Stimulated activated naive CD8-positive, alpha-beta T cell treated with anti-CD3 and anti-CD28 coated beads, Interleukin-15, amount 100 ng/mL, for 72 hours (primary cell): ENCODE measurements at regions not wholly inside any gene's neighbourhood (a gene's known extent, or its start where the extent isn't known, plus 50 kb on each side); places are given as distances from the start of the nearest gene placed in this dataset.
"Not testable (repeated sequence)": the region's sequence is repeated elsewhere in the genome, so short reads cannot be mapped to it uniquely, and the experiment has no call there.

ENCODE experiments used
- ATAC-seq: fragments of 150-1000 bp; cut with Tn5 transposase; 2 replicates; pipeline ENCODE4 v1.10.0; 2021; ENCODE audit warnings: mild to moderate bottlenecking, moderate library complexity
- DNase-seq, 2 donors: peaks; one replicate each; pipeline ENCODE4 v3.0.0; 2021 to 2022
- H3K27ac Mint-ChIP-seq, 2 donors: one replicate each; pipeline ENCODE4 v1.8.0; 2022; ENCODE audit warnings: mild to moderate bottlenecking in 2 of 2, mixed read lengths in 2 of 2, moderate library complexity in 2 of 2
- H3K27me3 Mint-ChIP-seq: one replicate; pipeline ENCODE4 v1.8.0; 2022; ENCODE audit warnings: mixed read lengths
- H3K4me1 Mint-ChIP-seq: one replicate; pipeline ENCODE4 v1.8.0; 2022; ENCODE audit warnings: mild to moderate bottlenecking, mixed read lengths
- H3K4me3 Mint-ChIP-seq, 2 donors: one replicate each; pipeline ENCODE4 v1.8.0; 2022; ENCODE audit warnings: mild to moderate bottlenecking in 2 of 2, mixed read lengths in 2 of 2, moderate library complexity in 1 of 2
- H3K9me3 Mint-ChIP-seq, 2 donors: one replicate each; pipeline ENCODE4 v1.8.0; 2022; ENCODE audit warnings: mixed read lengths in 2 of 2

GRCh38 chr14:43754838-43755237 is 752.2 kb downstream of the FSCB start:
- Mint-ChIP-seq H3K9me3 (peaks cover 9 to 15% of the 10 kb centered on the region in 2 donors), H3K4me1 (no peaks in the 10 kb centered on the region), H3K27ac (no peak overlapping the region), H3K27me3 (no peaks in the 10 kb centered on the region), H3K4me3 (no peak overlapping the region)
- ATAC-seq (no peak), DNase-seq (no peak)

- no peak for ATAC-seq
- Mint-ChIP-seq H3K9me3 (peaks cover 0 to 9% of the 10 kb centered on the region in 2 donors), H3K4me1 (no peaks in the 10 kb centered on the region), H3K27me3 (no peaks in the 10 kb centered on the region), H3K4me3 (no peak overlapping the region), H3K27ac (no peak overlapping the region)
- DNase-seq: no peak
These were observed 761.3 kb downstream of the FSCB start for GRCh38 chr14:43745746-43746145.

- no peak for ATAC-seq
- H3K27me3 Mint-ChIP-seq: no peaks in the 10 kb centered on the region
- H3K27ac Mint-ChIP-seq: no peak overlapping the region
- DNase-seq: no peak
- H3K4me3 Mint-ChIP-seq: no peak overlapping the region
- H3K9me3 Mint-ChIP-seq: peaks cover 0 to 10% of the 10 kb centered on the region in 2 donors
- no peaks in the 10 kb centered on the region for H3K4me1 Mint-ChIP-seq
These were observed 771.2 kb downstream of the FSCB start for GRCh38 chr14:43735932-43736331.

GRCh38 chr14:43729143-43729542 is 777.9 kb downstream of the FSCB start:
- Mint-ChIP-seq H3K27ac (no peak overlapping the region), H3K4me3 (no peak overlapping the region), H3K9me3 (peaks cover 0 to 6% of the 10 kb centered on the region in 2 donors), H3K4me1 (no peaks in the 10 kb centered on the region), H3K27me3 (no peaks in the 10 kb centered on the region)
- ATAC-seq (no peak), DNase-seq (no peak)

- Mint-ChIP-seq H3K9me3 (no peaks in the 10 kb centered on the region), H3K4me3 (no peak overlapping the region), H3K27me3 (no peaks in the 10 kb centered on the region), H3K4me1 (no peaks in the 10 kb centered on the region), H3K27ac (no peak overlapping the region)
- ATAC-seq (no peak), DNase-seq (no peak)
These were observed 800.2 kb downstream of the FSCB start for GRCh38 chr14:43706900-43707299.

- H3K27me3 Mint-ChIP-seq, H3K4me3 Mint-ChIP-seq, H3K9me3 Mint-ChIP-seq, ATAC-seq, DNase-seq, H3K4me1 Mint-ChIP-seq, H3K27ac Mint-ChIP-seq: not testable (repeated sequence)
These were observed 808.4 kb downstream of the FSCB start for GRCh38 chr14:43698561-43699284.

GRCh38 chr14:43697003-43697402 is 810.1 kb downstream of the FSCB start:
- Mint-ChIP-seq H3K4me3 (no peak overlapping the region), H3K4me1 (no peaks in the 10 kb centered on the region), H3K27ac (no peak overlapping the region), H3K27me3 (no peaks in the 10 kb centered on the region), H3K9me3 (peaks cover 4 to 8% of the 10 kb centered on the region in 2 donors)
- ATAC-seq (no peak), DNase-seq (no peak)

- Mint-ChIP-seq H3K27ac (no peak overlapping the region), H3K9me3 (peaks cover 0 to 4% of the 10 kb centered on the region in 2 donors), H3K4me3 (no peak overlapping the region), H3K4me1 (no peaks in the 10 kb centered on the region), H3K27me3 (no peaks in the 10 kb centered on the region)
- no peak for ATAC-seq
- DNase-seq: no peak
These were observed 814.4 kb downstream of the FSCB start for GRCh38 chr14:43692706-43693105.

GRCh38 chr14:43687921-43688320 is 819.2 kb downstream of the FSCB start:
- no peak overlapping the region for H3K27ac Mint-ChIP-seq
- no peak for DNase-seq

GRCh38 chr14:43677581-43677980 is 829.5 kb downstream of the FSCB start:
- Mint-ChIP-seq H3K9me3 (peaks cover 0 to 5% of the 10 kb centered on the region in 2 donors), H3K27ac (no peak overlapping the region), H3K4me3 (no peak overlapping the region), H3K27me3 (no peaks in the 10 kb centered on the region), H3K4me1 (no peaks in the 10 kb centered on the region)
- DNase-seq: no peak
- ATAC-seq: no peak

More at GRCh38 chr14:43687921-43688320, 819.2 kb downstream of the FSCB start:
- Mint-ChIP-seq H3K27me3 (no peaks in the 10 kb centered on the region), H3K9me3 (peaks cover 4 to 20% of the 10 kb centered on the region in 2 donors), H3K4me3 (no peak overlapping the region), H3K4me1 (no peaks in the 10 kb centered on the region)
- no peak for ATAC-seq

GRCh38 chr14:43674273-43674672 is 832.8 kb downstream of the FSCB start:
- H3K27me3 Mint-ChIP-seq: no peaks in the 10 kb centered on the region

GRCh38 chr14:43671716-43672485 is 835.2 kb downstream of the FSCB start:
- no peak for DNase-seq
- no peak for ATAC-seq
- H3K27ac Mint-ChIP-seq: no peak overlapping the region
- no peak overlapping the region for H3K4me3 Mint-ChIP-seq
- no peaks in the 10 kb centered on the region for H3K4me1 Mint-ChIP-seq
- H3K27me3 Mint-ChIP-seq: no peaks in the 10 kb centered on the region
- peaks cover 18 to 21% of the 10 kb centered on the region in 2 donors for H3K9me3 Mint-ChIP-seq

More at GRCh38 chr14:43674273-43674672, 832.8 kb downstream of the FSCB start:
- no peak overlapping the region for H3K27ac Mint-ChIP-seq
- DNase-seq (no peak), ATAC-seq (no peak)
- peaks cover 8 to 9% of the 10 kb centered on the region in 2 donors for H3K9me3 Mint-ChIP-seq
- H3K4me1 Mint-ChIP-seq: no peaks in the 10 kb centered on the region
- no peak overlapping the region for H3K4me3 Mint-ChIP-seq

- H3K9me3 Mint-ChIP-seq: peaks cover 21 to 39% of the 10 kb centered on the region in 2 donors
- no peaks in the 10 kb centered on the region for H3K4me1 Mint-ChIP-seq
- no peak overlapping the region for H3K4me3 Mint-ChIP-seq
- no peaks in the 10 kb centered on the region for H3K27me3 Mint-ChIP-seq
- H3K27ac Mint-ChIP-seq: no peak overlapping the region
- DNase-seq (no peak), ATAC-seq (no peak)
These were observed 837.7 kb downstream of the FSCB start for GRCh38 chr14:43669355-43669754.

GRCh38 chr14:43665570-43666267 is 841.4 kb downstream of the FSCB start:
- H3K9me3 Mint-ChIP-seq: peaks cover 20 to 31% of the 10 kb centered on the region in 2 donors

GRCh38 chr14:43655194-43655593 is 851.9 kb downstream of the FSCB start:
- not testable (repeated sequence) for H3K27me3 Mint-ChIP-seq, DNase-seq, ATAC-seq, H3K4me1 Mint-ChIP-seq, H3K27ac Mint-ChIP-seq, H3K4me3 Mint-ChIP-seq
- H3K9me3 Mint-ChIP-seq: peaks cover 17 to 43% of the 10 kb centered on the region in 2 donors

More at GRCh38 chr14:43665570-43666267, 841.4 kb downstream of the FSCB start:
- Mint-ChIP-seq H3K27me3 (no peaks in the 10 kb centered on the region), H3K4me1 (no peaks in the 10 kb centered on the region), H3K4me3 (no peak overlapping the region), H3K27ac (no peak overlapping the region)
- ATAC-seq (no peak), DNase-seq (no peak)

GRCh38 chr14:43651896-43652295 is 855.2 kb downstream of the FSCB start:
- DNase-seq: no peak
- no peak for ATAC-seq
- peaks cover 21 to 43% of the 10 kb centered on the region in 2 donors for H3K9me3 Mint-ChIP-seq
- no peak overlapping the region for H3K4me3 Mint-ChIP-seq
- no peak overlapping the region for H3K27ac Mint-ChIP-seq
- no peaks in the 10 kb centered on the region for H3K27me3 Mint-ChIP-seq
- H3K4me1 Mint-ChIP-seq: no peaks in the 10 kb centered on the region
